WTC11 (cell line): ENCODE measurements at regions not wholly inside any gene's neighbourhood (a gene's known extent, or its start where the extent isn't known, plus 50 kb on each side); places are given as distances from the start of the nearest gene placed in this dataset.

Source experiments
- ATAC-seq: fragments of 200-7000 bp; cut with Tn5 transposase; 2 replicates; pipeline ENCODE4 v1.10.0; 2021; ENCODE audit warnings: mild to moderate bottlenecking, moderate library complexity
- CTCF ChIA-PET: fragments of 300-600 bp; sonication (Branson Sonifier 250); formaldehyde crosslinking; loops from one replicate; lab custom pipeline; 2021; ENCODE audit warnings: antibody characterized with exemption; lab: Charles Lee
- POLR2A ChIA-PET: fragments of 350-600 bp; sonication (Branson Sonifier 250); formaldehyde crosslinking; loops from one replicate; lab custom pipeline; 2021; ENCODE audit warnings: antibody characterized with exemption; lab: Charles Lee
- DNase-seq: peaks from one replicate; pipeline ENCODE4 v3.0.0; 2021; ENCODE audit warnings: low spot score
- H3K27ac Mint-ChIP-seq: 2 replicates; pipeline ENCODE4 v1.8.0; 2021; ENCODE audit warnings: mixed read lengths
- H3K27me3 Mint-ChIP-seq: 2 replicates; pipeline ENCODE4 v1.8.0; 2021; ENCODE audit warnings: low read depth, mild to moderate bottlenecking, moderate library complexity, mixed read lengths
- H3K36me3 Mint-ChIP-seq: 2 replicates; pipeline ENCODE4 v1.8.0; 2021; ENCODE audit warnings: mixed read lengths
- H3K4me1 Mint-ChIP-seq: 2 replicates; pipeline ENCODE4 v1.8.0; 2022; ENCODE audit warnings: mixed read lengths
- H3K4me3 Mint-ChIP-seq: 2 replicates; pipeline ENCODE4 v1.8.0; 2021; ENCODE audit warnings: mild to moderate bottlenecking, moderate library complexity, mixed read lengths
- H3K9me3 Mint-ChIP-seq: 2 replicates; pipeline ENCODE4 v1.8.0; 2021; ENCODE audit warnings: mixed read lengths
- EMX1 ChIP-seq: fragments of 250-450 bp; sonication (Bioruptor Pico); IDR thresholded peaks from 2 replicates; pipeline ENCODE4 v1.8.0; 2021; ENCODE audit warnings: mild to moderate bottlenecking
- GRHL2 ChIP-seq: fragments of 250-450 bp; sonication (Bioruptor Pico); IDR thresholded peaks from 2 replicates; pipeline ENCODE4 v1.8.0; 2022; ENCODE audit warnings: mild to moderate bottlenecking, moderate library complexity; ENCODE audit not compliant: insufficient replicate concordance, severe bottlenecking
- JAZF1 ChIP-seq: fragments of 250-450 bp; sonication (Bioruptor Pico); IDR thresholded peaks from 2 replicates; pipeline ENCODE4 v1.9.0; 2021; ENCODE audit warnings: moderate library complexity, mild to moderate bottlenecking, inconsistent platforms
- MYBL2 ChIP-seq: sonication (generic); formaldehyde crosslinking; IDR thresholded peaks from 2 replicates; pipeline ENCODE4 v1.8.1; 2023; ENCODE audit warnings: mild to moderate bottlenecking, moderate library complexity, missing genetic modification reagents
- NFYB ChIP-seq: sonication (generic); formaldehyde crosslinking; conservative IDR thresholded peaks from 2 replicates; pipeline ENCODE4 v1.8.0; 2022; ENCODE audit warnings: low read depth, missing genetic modification reagents
- OVOL2 ChIP-seq: fragments of 250-450 bp; sonication (Bioruptor Pico); IDR thresholded peaks from 2 replicates; pipeline ENCODE4 v1.9.0; 2021; ENCODE audit warnings: mild to moderate bottlenecking, borderline replicate concordance
- RELA ChIP-seq: sonication (generic); formaldehyde crosslinking; IDR thresholded peaks from 2 replicates; pipeline ENCODE4 v1.8.1; 2022; ENCODE audit warnings: missing genetic modification reagents, mild to moderate bottlenecking, borderline replicate concordance
- SMAD4 ChIP-seq: sonication (generic); formaldehyde crosslinking; IDR thresholded peaks from 2 replicates; pipeline ENCODE4 v1.8.0; 2022; ENCODE audit warnings: mild to moderate bottlenecking, missing genetic modification reagents
- SP1 ChIP-seq: sonication (generic); formaldehyde crosslinking; conservative IDR thresholded peaks from 2 replicates; pipeline ENCODE4 v1.8.1; 2022; ENCODE audit warnings: missing genetic modification reagents
- TEAD4 ChIP-seq: sonication (generic); formaldehyde crosslinking; IDR thresholded peaks from 2 replicates; pipeline ENCODE4 v1.8.0; 2022; ENCODE audit warnings: mild to moderate bottlenecking, missing genetic modification reagents
- TP53 ChIP-seq: sonication (generic); formaldehyde crosslinking; IDR thresholded peaks from 2 replicates; pipeline ENCODE4 v1.8.1; 2023; ENCODE audit warnings: mild to moderate bottlenecking, missing genetic modification reagents
- ZNF396 ChIP-seq: fragments of 250-450 bp; sonication (Bioruptor Pico); IDR thresholded peaks from 2 replicates; pipeline ENCODE4 v1.8.0; 2021; ENCODE audit warnings: mild to moderate bottlenecking, moderate library complexity, borderline replicate concordance
- ZNF416 ChIP-seq: fragments of 250-450 bp; sonication (Bioruptor Pico); IDR thresholded peaks from 2 replicates; pipeline ENCODE4 v1.9.0; 2021; ENCODE audit warnings: mild to moderate bottlenecking, inconsistent platforms
- ZNF423 ChIP-seq: fragments of 250-450 bp; sonication (Bioruptor Pico); IDR thresholded peaks from 2 replicates; pipeline ENCODE4 v2.1.2; 2022; ENCODE audit warnings: mild to moderate bottlenecking, moderate library complexity
- TF ChIP-seq, protein P1 (sequence below): sonication (generic); formaldehyde crosslinking; IDR thresholded peaks from 2 replicates; pipeline ENCODE4 v1.8.1; 2023; ENCODE audit warnings: mild to moderate bottlenecking, missing genetic modification reagents, moderate library complexity
- TF ChIP-seq, protein P2 (sequence below): fragments of 250-450 bp; sonication (Bioruptor Pico); conservative IDR thresholded peaks from 2 replicates; pipeline ENCODE4 v1.9.0; 2021; ENCODE audit warnings: mild to moderate bottlenecking
- TF ChIP-seq, protein P3 (sequence below): sonication (generic); formaldehyde crosslinking; IDR thresholded peaks from 2 replicates; pipeline ENCODE4 v1.8.0; 2022; ENCODE audit warnings: mild to moderate bottlenecking, missing genetic modification reagents
- TF ChIP-seq, protein P4 (sequence below): fragments of 250-450 bp; sonication (Bioruptor Pico); IDR thresholded peaks from 2 replicates; pipeline ENCODE4 v1.9.0; 2021; ENCODE audit warnings: mild to moderate bottlenecking
- TF ChIP-seq, protein P5 (sequence below): sonication (generic); formaldehyde crosslinking; IDR thresholded peaks from 2 replicates; pipeline ENCODE4 v1.8.0; 2023; ENCODE audit warnings: mild to moderate bottlenecking, missing genetic modification reagents
- TF ChIP-seq, protein P6 (sequence below): sonication (generic); formaldehyde crosslinking; IDR thresholded peaks from 2 replicates; pipeline ENCODE4 v1.8.1; 2022; ENCODE audit warnings: mild to moderate bottlenecking, moderate library complexity, missing genetic modification reagents
- TF ChIP-seq, protein P7 (sequence below): sonication (generic); formaldehyde crosslinking; IDR thresholded peaks from 2 replicates; pipeline ENCODE4 v1.8.1; 2023; ENCODE audit warnings: mild to moderate bottlenecking, missing genetic modification reagents
- TF ChIP-seq, protein P8 (sequence below): sonication (generic); formaldehyde crosslinking; conservative IDR thresholded peaks from 2 replicates; pipeline ENCODE4 v1.8.1; 2023; ENCODE audit warnings: mild to moderate bottlenecking, low read depth, missing genetic modification reagents, moderate library complexity

DNA sequence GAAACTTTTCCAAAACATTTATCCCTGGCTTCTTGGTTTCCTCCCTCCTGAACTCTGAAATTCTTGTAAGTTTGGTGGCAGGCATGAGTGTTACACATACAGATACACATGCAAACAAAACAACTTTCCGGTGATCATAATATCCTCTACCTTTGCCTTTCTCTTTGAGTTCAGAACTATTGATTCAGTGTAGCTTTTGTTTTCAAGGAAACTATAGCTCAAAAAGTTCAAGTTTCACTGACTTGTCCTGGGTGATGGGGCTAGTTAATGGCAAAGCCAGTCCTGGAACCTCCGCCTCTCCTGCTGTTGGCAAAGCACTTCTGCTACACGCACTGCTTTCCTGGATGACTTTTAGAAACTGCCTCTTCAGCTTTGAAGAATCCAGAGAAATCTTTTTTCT is 177.3 kb upstream of the FAT1 start (continued):
- TF ChIP-seq ZNF416 (CRISPR knock-in tag) = no peak
- TF ChIP-seq, protein P1, sequence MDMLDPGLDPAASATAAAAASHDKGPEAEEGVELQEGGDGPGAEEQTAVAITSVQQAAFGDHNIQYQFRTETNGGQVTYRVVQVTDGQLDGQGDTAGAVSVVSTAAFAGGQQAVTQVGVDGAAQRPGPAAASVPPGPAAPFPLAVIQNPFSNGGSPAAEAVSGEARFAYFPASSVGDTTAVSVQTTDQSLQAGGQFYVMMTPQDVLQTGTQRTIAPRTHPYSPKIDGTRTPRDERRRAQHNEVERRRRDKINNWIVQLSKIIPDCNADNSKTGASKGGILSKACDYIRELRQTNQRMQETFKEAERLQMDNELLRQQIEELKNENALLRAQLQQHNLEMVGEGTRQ = no peak
- TF ChIP-seq, protein P2, sequence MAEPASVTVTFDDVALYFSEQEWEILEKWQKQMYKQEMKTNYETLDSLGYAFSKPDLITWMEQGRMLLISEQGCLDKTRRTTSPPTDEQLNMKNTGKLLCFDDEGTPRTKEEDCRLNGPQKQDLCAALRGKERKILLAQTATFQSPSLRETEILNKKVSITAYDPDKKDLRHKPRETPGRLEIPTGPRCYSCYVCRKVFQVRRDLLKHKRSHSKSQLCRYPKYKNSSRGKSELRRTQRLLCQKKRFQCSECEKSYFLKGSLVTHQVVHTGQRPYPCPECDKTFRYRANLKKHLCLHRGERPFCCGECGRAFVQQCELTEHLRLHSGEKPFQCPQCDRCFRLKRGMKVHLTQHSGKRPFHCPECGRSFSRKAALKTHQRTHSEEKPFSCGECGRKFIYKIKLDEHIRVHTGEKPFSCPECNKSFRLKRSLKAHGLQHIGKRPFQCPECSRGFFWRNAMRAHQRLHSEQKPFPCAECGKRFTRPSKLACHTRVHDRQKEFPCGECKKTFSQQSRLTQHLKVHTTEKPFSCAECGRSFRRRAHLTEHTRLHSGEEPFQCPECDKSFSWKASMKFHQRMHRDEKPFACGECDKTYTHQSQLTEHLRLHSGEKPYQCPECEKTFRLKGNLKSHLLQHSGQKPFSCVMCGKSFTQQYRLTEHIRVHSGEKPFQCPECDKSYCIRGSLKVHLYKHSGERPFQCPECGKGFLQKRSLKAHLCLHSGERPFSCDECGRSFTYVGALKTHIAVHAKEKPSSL (CRISPR knock-in tag) = no peak
- no peak for TF ChIP-seq GRHL2 (CRISPR knock-in tag)
- TF ChIP-seq, protein P3, sequence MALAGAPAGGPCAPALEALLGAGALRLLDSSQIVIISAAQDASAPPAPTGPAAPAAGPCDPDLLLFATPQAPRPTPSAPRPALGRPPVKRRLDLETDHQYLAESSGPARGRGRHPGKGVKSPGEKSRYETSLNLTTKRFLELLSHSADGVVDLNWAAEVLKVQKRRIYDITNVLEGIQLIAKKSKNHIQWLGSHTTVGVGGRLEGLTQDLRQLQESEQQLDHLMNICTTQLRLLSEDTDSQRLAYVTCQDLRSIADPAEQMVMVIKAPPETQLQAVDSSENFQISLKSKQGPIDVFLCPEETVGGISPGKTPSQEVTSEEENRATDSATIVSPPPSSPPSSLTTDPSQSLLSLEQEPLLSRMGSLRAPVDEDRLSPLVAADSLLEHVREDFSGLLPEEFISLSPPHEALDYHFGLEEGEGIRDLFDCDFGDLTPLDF (CRISPR knock-in tag) = no peak
- TF ChIP-seq EMX1 (CRISPR knock-in tag) = no peak
- TF ChIP-seq, protein P4, sequence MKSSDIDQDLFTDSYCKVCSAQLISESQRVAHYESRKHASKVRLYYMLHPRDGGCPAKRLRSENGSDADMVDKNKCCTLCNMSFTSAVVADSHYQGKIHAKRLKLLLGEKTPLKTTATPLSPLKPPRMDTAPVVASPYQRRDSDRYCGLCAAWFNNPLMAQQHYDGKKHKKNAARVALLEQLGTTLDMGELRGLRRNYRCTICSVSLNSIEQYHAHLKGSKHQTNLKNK (CRISPR knock-in tag) = no peak
- TF ChIP-seq SP1 = no peak
- no peak for TF ChIP-seq TEAD4 (CRISPR knock-in tag)
- TF ChIP-seq, protein P5, sequence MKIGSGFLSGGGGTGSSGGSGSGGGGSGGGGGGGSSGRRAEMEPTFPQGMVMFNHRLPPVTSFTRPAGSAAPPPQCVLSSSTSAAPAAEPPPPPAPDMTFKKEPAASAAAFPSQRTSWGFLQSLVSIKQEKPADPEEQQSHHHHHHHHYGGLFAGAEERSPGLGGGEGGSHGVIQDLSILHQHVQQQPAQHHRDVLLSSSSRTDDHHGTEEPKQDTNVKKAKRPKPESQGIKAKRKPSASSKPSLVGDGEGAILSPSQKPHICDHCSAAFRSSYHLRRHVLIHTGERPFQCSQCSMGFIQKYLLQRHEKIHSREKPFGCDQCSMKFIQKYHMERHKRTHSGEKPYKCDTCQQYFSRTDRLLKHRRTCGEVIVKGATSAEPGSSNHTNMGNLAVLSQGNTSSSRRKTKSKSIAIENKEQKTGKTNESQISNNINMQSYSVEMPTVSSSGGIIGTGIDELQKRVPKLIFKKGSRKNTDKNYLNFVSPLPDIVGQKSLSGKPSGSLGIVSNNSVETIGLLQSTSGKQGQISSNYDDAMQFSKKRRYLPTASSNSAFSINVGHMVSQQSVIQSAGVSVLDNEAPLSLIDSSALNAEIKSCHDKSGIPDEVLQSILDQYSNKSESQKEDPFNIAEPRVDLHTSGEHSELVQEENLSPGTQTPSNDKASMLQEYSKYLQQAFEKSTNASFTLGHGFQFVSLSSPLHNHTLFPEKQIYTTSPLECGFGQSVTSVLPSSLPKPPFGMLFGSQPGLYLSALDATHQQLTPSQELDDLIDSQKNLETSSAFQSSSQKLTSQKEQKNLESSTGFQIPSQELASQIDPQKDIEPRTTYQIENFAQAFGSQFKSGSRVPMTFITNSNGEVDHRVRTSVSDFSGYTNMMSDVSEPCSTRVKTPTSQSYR (CRISPR knock-in tag) = no peak

DNA sequence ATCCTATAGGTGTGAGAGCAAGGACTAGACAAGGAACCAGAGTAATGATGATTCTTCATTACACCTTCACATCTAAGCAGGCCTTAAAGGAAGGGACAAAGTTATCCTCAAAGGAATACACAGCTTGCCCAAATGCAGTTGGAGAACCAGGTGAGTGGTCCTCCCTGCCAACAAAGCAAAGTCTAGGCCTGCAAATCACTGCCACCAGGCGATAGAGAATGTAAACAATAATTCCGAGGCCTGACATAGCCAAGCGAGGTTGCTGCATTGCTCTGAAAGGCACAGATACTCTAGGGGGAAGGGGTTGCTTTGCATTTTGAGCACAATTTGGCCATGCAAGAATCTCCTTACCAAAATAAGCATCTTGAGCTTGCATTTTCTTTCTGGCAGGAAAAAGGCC is 178.2 kb upstream of the FAT1 start:
- H3K9me3 Mint-ChIP-seq = peaks cover 3% of the 10 kb centered on the region; the same call in 1 of the 2 replicates
- no peaks in the 10 kb centered on the region for H3K36me3 Mint-ChIP-seq
- POLR2A ChIA-PET = no interaction called here
- DNase-seq = no peak
- H3K4me1 Mint-ChIP-seq = no peaks in the 10 kb centered on the region
- TF ChIP-seq RELA (CRISPR knock-in tag) = no peak
- no peak for TF ChIP-seq MYBL2 (CRISPR knock-in tag)
- TF ChIP-seq, all 79 proteins: peak for 0
- no peak overlapping the region for H3K4me3 Mint-ChIP-seq
- no peaks in the 10 kb centered on the region; the same call in 1 of the 2 replicates for H3K27me3 Mint-ChIP-seq
- ATAC-seq = no peak
- H3K27ac Mint-ChIP-seq = no peak overlapping the region
- CTCF ChIA-PET = no interaction called here

DNA sequence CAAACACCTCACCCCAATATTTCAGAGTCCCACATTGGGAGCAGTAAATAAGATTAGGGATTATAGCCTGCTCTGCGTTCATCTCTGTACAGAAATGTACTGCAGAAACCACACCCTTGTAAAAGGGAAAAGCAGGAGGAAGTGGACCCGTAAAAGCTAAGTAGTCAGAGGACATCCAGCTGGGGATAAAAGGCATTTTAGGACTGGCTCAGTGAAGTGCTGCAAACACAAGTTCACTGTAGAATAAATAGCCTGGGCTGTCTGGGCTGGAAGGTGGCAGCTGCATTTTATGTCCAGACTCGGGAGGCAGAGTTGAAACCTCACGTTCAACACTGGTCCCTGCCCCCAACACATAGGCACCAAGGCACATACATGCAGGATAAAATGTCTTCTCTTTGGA is 178.7 kb upstream of the FAT1 start:
- Mint-ChIP-seq H3K4me3 (no peak overlapping the region), H3K4me1 (no peaks in the 10 kb centered on the region), H3K9me3 (peaks cover 4% of the 10 kb centered on the region), H3K27ac (no peak overlapping the region), H3K36me3 (no peaks in the 10 kb centered on the region), H3K27me3 (no peaks in the 10 kb centered on the region; the same call in 1 of the 2 replicates)
- CTCF ChIA-PET = no interaction called here
- ATAC-seq (no peak), DNase-seq (no peak)
- POLR2A ChIA-PET = no interaction called here
- TF ChIP-seq SMAD4 (CRISPR knock-in tag) = no peak
- no peak for TF ChIP-seq ZNF396 (CRISPR knock-in tag)
- no peak for TF ChIP-seq ZNF423 (CRISPR knock-in tag)
- no peak for TF ChIP-seq OVOL2 (CRISPR knock-in tag)
- TF ChIP-seq, protein P6, sequence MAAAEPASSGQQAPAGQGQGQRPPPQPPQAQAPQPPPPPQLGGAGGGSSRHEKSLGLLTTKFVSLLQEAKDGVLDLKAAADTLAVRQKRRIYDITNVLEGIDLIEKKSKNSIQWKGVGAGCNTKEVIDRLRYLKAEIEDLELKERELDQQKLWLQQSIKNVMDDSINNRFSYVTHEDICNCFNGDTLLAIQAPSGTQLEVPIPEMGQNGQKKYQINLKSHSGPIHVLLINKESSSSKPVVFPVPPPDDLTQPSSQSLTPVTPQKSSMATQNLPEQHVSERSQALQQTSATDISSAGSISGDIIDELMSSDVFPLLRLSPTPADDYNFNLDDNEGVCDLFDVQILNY (CRISPR knock-in tag) = no peak
- TF ChIP-seq, protein P7, sequence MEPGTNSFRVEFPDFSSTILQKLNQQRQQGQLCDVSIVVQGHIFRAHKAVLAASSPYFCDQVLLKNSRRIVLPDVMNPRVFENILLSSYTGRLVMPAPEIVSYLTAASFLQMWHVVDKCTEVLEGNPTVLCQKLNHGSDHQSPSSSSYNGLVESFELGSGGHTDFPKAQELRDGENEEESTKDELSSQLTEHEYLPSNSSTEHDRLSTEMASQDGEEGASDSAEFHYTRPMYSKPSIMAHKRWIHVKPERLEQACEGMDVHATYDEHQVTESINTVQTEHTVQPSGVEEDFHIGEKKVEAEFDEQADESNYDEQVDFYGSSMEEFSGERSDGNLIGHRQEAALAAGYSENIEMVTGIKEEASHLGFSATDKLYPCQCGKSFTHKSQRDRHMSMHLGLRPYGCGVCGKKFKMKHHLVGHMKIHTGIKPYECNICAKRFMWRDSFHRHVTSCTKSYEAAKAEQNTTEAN = no peak
- TF ChIP-seq, protein P8, sequence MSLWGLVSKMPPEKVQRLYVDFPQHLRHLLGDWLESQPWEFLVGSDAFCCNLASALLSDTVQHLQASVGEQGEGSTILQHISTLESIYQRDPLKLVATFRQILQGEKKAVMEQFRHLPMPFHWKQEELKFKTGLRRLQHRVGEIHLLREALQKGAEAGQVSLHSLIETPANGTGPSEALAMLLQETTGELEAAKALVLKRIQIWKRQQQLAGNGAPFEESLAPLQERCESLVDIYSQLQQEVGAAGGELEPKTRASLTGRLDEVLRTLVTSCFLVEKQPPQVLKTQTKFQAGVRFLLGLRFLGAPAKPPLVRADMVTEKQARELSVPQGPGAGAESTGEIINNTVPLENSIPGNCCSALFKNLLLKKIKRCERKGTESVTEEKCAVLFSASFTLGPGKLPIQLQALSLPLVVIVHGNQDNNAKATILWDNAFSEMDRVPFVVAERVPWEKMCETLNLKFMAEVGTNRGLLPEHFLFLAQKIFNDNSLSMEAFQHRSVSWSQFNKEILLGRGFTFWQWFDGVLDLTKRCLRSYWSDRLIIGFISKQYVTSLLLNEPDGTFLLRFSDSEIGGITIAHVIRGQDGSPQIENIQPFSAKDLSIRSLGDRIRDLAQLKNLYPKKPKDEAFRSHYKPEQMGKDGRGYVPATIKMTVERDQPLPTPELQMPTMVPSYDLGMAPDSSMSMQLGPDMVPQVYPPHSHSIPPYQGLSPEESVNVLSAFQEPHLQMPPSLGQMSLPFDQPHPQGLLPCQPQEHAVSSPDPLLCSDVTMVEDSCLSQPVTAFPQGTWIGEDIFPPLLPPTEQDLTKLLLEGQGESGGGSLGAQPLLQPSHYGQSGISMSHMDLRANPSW (CRISPR knock-in tag) = no peak
- TF ChIP-seq, protein P4 (CRISPR knock-in tag) = no peak
- no peak for TF ChIP-seq NFYB (CRISPR knock-in tag)
- no peak for TF ChIP-seq JAZF1
- TF ChIP-seq TP53 (CRISPR knock-in tag) = no peak
